HEK293 (cell line): ENCODE measurements at regions not wholly inside any gene's neighbourhood (a gene's known extent, or its start where the extent isn't known, plus 50 kb on each side); places are given as distances from the start of the nearest gene placed in this dataset.

ENCODE experiments used
- GFI1B ChIP-seq: fragments of 450-650 bp; formaldehyde crosslinking; IDR thresholded peaks from 2 replicates; pipeline ENCODE4 v1.5.1; 2016; ENCODE audit warnings: missing biosample characterization, missing genetic modification characterization
- GLI2 ChIP-seq: fragments of 450-650 bp; formaldehyde crosslinking; IDR thresholded peaks from 2 replicates; pipeline ENCODE4; 2017; ENCODE audit warnings: missing biosample characterization, missing genetic modification characterization, low read depth, borderline replicate concordance
- SP3 ChIP-seq: fragments of 450-650 bp; formaldehyde crosslinking; IDR thresholded peaks from 2 replicates; pipeline ENCODE4 v1.5.1; 2016; ENCODE audit warnings: missing biosample characterization, missing genetic modification characterization
- ZNF112 ChIP-seq: fragments of 450-650 bp; formaldehyde crosslinking; IDR thresholded peaks from 2 replicates; pipeline ENCODE4 v1.5.0; 2017; ENCODE audit warnings: missing biosample characterization, missing genetic modification characterization
- ZNF114 ChIP-seq: fragments of 450-650 bp; formaldehyde crosslinking; IDR thresholded peaks from 2 replicates; pipeline ENCODE4 v1.5.0; 2017; ENCODE audit warnings: missing biosample characterization, missing genetic modification characterization
- ZNF138 ChIP-seq: fragments of 450-650 bp; formaldehyde crosslinking; IDR thresholded peaks from 2 replicates; pipeline ENCODE4 v1.5.1; 2016; ENCODE audit warnings: missing biosample characterization, missing genetic modification characterization, borderline replicate concordance
- ZNF398 ChIP-seq: fragments of 450-650 bp; formaldehyde crosslinking; IDR thresholded peaks from 2 replicates; pipeline ENCODE4 v1.5.1; 2017; ENCODE audit warnings: missing biosample characterization, missing genetic modification characterization
- ZNF416 ChIP-seq: fragments of 450-650 bp; formaldehyde crosslinking; IDR thresholded peaks from 2 replicates; pipeline ENCODE4 v1.5.1; 2016; ENCODE audit warnings: missing biosample characterization, missing genetic modification characterization
- ZNF501 ChIP-seq: fragments of 450-650 bp; formaldehyde crosslinking; IDR thresholded peaks from 2 replicates; pipeline ENCODE4 v1.5.1; 2016; ENCODE audit warnings: missing biosample characterization, missing genetic modification characterization
- ZNF670 ChIP-seq: fragments of 450-650 bp; formaldehyde crosslinking; IDR thresholded peaks from 2 replicates; pipeline ENCODE4 v1.5.1; 2016; ENCODE audit warnings: missing biosample characterization, missing genetic modification characterization, low read depth
- ZNF843 ChIP-seq: fragments of 450-650 bp; formaldehyde crosslinking; IDR thresholded peaks from 2 replicates; pipeline ENCODE4 v1.5.1; 2016; ENCODE audit warnings: missing biosample characterization, missing genetic modification characterization
- TF ChIP-seq, protein P1 (sequence below): fragments of 450-650 bp; formaldehyde crosslinking; IDR thresholded peaks from 2 replicates; pipeline ENCODE4 v1.5.1; 2016; ENCODE audit warnings: missing biosample characterization, missing genetic modification characterization
- TF ChIP-seq, protein P2 (sequence below): fragments of 450-650 bp; formaldehyde crosslinking; conservative IDR thresholded peaks from 2 replicates; pipeline ENCODE4 v1.5.1; 2016; ENCODE audit warnings: low read depth, missing biosample characterization, missing genetic modification characterization
- TF ChIP-seq, protein P3 (sequence below): fragments of 450-650 bp; formaldehyde crosslinking; IDR thresholded peaks from 2 replicates; pipeline ENCODE4 v1.5.1; 2016; ENCODE audit warnings: missing biosample characterization, missing genetic modification characterization

DNA sequence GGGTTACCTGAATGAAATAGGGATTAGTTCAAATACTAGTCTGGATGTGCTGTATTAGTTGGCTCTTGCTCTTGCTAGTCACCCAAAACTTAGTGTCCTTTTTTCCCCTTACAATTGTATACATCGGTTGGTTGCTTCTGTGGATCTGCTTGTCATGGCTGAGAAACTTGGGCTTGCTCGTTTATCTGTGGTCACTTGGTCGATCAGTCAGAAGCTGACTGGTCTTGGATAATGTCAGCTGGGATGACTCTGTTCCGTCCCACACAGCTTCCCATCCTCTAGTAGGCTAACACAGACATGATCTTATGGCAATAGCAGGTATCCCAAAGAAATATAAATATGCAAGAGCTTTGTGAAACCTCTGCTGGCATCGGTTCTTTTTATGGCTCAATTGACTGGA is 807.4 kb downstream of the MAT2B start:
- TF ChIP-seq, protein P1, sequence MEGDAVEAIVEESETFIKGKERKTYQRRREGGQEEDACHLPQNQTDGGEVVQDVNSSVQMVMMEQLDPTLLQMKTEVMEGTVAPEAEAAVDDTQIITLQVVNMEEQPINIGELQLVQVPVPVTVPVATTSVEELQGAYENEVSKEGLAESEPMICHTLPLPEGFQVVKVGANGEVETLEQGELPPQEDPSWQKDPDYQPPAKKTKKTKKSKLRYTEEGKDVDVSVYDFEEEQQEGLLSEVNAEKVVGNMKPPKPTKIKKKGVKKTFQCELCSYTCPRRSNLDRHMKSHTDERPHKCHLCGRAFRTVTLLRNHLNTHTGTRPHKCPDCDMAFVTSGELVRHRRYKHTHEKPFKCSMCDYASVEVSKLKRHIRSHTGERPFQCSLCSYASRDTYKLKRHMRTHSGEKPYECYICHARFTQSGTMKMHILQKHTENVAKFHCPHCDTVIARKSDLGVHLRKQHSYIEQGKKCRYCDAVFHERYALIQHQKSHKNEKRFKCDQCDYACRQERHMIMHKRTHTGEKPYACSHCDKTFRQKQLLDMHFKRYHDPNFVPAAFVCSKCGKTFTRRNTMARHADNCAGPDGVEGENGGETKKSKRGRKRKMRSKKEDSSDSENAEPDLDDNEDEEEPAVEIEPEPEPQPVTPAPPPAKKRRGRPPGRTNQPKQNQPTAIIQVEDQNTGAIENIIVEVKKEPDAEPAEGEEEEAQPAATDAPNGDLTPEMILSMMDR (tag by site-specific recombination): no peak
- no peak for TF ChIP-seq GLI2 (tag by site-specific recombination)
- TF ChIP-seq ZNF843 (tag by site-specific recombination): no peak
- TF ChIP-seq GFI1B (tag by site-specific recombination): no peak
- no peak for TF ChIP-seq ZNF416 (tag by site-specific recombination)
- TF ChIP-seq, protein P2, sequence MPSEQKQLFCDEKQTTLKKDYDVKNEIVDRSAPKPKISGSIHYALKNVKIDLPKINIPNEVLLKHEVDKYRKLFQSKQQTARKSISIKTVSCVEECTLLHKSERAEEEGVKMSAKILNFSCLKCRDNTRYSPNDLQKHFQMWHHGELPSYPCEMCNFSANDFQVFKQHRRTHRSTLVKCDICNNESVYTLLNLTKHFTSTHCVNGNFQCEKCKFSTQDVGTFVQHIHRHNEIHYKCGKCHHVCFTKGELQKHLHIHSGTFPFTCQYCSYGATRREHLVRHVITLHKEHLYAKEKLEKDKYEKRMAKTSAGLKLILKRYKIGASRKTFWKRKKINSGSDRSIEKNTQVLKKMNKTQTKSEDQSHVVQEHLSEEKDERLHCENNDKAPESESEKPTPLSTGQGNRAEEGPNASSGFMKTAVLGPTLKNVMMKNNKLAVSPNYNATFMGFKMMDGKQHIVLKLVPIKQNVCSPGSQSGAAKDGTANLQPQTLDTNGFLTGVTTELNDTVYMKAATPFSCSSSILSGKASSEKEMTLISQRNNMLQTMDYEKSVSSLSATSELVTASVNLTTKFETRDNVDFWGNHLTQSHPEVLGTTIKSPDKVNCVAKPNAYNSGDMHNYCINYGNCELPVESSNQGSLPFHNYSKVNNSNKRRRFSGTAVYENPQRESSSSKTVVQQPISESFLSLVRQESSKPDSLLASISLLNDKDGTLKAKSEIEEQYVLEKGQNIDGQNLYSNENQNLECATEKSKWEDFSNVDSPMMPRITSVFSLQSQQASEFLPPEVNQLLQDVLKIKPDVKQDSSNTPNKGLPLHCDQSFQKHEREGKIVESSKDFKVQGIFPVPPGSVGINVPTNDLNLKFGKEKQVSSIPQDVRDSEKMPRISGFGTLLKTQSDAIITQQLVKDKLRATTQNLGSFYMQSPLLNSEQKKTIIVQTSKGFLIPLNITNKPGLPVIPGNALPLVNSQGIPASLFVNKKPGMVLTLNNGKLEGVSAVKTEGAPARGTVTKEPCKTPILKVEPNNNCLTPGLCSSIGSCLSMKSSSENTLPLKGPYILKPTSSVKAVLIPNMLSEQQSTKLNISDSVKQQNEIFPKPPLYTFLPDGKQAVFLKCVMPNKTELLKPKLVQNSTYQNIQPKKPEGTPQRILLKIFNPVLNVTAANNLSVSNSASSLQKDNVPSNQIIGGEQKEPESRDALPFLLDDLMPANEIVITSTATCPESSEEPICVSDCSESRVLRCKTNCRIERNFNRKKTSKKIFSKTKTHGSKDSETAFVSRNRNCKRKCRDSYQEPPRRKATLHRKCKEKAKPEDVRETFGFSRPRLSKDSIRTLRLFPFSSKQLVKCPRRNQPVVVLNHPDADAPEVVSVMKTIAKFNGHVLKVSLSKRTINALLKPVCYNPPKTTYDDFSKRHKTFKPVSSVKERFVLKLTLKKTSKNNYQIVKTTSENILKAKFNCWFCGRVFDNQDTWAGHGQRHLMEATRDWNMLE: no peak
- no peak for TF ChIP-seq ZNF670 (tag by site-specific recombination)
- TF ChIP-seq SP3: no peak
- TF ChIP-seq ZNF112 (tag by site-specific recombination): no peak
- no peak for TF ChIP-seq ZNF138
- TF ChIP-seq, protein P3, sequence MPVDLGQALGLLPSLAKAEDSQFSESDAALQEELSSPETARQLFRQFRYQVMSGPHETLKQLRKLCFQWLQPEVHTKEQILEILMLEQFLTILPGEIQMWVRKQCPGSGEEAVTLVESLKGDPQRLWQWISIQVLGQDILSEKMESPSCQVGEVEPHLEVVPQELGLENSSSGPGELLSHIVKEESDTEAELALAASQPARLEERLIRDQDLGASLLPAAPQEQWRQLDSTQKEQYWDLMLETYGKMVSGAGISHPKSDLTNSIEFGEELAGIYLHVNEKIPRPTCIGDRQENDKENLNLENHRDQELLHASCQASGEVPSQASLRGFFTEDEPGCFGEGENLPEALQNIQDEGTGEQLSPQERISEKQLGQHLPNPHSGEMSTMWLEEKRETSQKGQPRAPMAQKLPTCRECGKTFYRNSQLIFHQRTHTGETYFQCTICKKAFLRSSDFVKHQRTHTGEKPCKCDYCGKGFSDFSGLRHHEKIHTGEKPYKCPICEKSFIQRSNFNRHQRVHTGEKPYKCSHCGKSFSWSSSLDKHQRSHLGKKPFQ: no peak
- TF ChIP-seq ZNF398 (tag by site-specific recombination): no peak
- no peak for TF ChIP-seq ZNF114 (tag by site-specific recombination)
- TF ChIP-seq ZNF501: no peak
